ENCODE measurements at regions not wholly inside any gene's neighbourhood (a gene's known extent, or its start where the extent isn't known, plus 50 kb on each side); places are given as distances from the start of the nearest gene placed in this dataset.

GRCh38 chr11:25535467-25536272 lies 796.3 kb upstream of the ANO3 start:
- TF ChIP-seq, protein P1, sequence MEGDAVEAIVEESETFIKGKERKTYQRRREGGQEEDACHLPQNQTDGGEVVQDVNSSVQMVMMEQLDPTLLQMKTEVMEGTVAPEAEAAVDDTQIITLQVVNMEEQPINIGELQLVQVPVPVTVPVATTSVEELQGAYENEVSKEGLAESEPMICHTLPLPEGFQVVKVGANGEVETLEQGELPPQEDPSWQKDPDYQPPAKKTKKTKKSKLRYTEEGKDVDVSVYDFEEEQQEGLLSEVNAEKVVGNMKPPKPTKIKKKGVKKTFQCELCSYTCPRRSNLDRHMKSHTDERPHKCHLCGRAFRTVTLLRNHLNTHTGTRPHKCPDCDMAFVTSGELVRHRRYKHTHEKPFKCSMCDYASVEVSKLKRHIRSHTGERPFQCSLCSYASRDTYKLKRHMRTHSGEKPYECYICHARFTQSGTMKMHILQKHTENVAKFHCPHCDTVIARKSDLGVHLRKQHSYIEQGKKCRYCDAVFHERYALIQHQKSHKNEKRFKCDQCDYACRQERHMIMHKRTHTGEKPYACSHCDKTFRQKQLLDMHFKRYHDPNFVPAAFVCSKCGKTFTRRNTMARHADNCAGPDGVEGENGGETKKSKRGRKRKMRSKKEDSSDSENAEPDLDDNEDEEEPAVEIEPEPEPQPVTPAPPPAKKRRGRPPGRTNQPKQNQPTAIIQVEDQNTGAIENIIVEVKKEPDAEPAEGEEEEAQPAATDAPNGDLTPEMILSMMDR (conservative IDR thresholded peaks at IDR 0.05; ENCODE audit: low read depth, low read length), result no peak
- H2AFZ ChIP-seq (ENCODE audit: low read depth), result no peak overlapping the region
- H3K9ac ChIP-seq, result no peak overlapping the region
- no peak overlapping the region for H3K4me2 ChIP-seq
- H3K4me1 ChIP-seq (ENCODE audit: low read depth, poor library complexity, severe bottlenecking), result no peaks in the 10 kb centered on the region
- H3K79me2 ChIP-seq (ENCODE audit: insufficient read depth, low read depth), result no peaks in the 10 kb centered on the region
- H3K4me3 ChIP-seq (IDR thresholded peaks at IDR 0.05; ENCODE audit: insufficient read depth, low read depth, low read length), result no peak overlapping the region
- H3K36me3 ChIP-seq (ENCODE audit: insufficient read depth), result no peaks in the 10 kb centered on the region
- H3K27ac ChIP-seq, result no peak overlapping the region
- no peaks in the 10 kb centered on the region for H3K27me3 ChIP-seq (ENCODE audit: insufficient read depth, low read depth)
- no peaks in the 10 kb centered on the region for H4K20me1 ChIP-seq (ENCODE audit: insufficient read depth)

DNA sequence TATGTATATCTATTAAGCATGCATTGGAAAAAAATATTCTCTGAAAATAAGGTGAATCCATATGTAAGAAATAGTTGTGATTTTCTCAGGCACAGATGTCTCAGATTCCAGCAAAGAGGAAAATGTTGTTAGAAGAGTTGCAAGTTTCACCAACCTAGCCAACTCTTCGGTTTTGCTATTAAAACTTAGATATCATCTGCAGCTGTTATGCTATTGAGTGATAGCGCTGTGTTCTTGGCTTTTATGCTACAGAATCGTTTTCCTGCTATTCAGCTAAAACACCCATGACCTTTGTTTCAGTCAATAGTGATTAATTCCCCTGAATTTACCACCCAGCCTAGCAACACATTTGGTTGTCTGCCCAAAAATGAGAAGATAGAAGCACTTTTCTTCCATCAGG lies 795.6 kb upstream of the ANO3 start:
- TF ChIP-seq, protein P1 (conservative IDR thresholded peaks at IDR 0.05; ENCODE audit: low read depth, low read length), result no peak
- no peak overlapping the region for H2AFZ ChIP-seq (ENCODE audit: low read depth)
- H3K4me2 ChIP-seq, result no peak overlapping the region
- H3K27ac ChIP-seq, result no peak overlapping the region
- no peak overlapping the region for H3K4me3 ChIP-seq (IDR thresholded peaks at IDR 0.05; ENCODE audit: insufficient read depth, low read depth, low read length)
- H3K79me2 ChIP-seq (ENCODE audit: insufficient read depth, low read depth), result no peaks in the 10 kb centered on the region
- no peaks in the 10 kb centered on the region for H3K36me3 ChIP-seq (ENCODE audit: insufficient read depth)
- H3K27me3 ChIP-seq (ENCODE audit: insufficient read depth, low read depth), result no peaks in the 10 kb centered on the region
- H3K4me1 ChIP-seq (ENCODE audit: low read depth, poor library complexity, severe bottlenecking), result no peaks in the 10 kb centered on the region
- no peak overlapping the region for H3K9ac ChIP-seq
- no peaks in the 10 kb centered on the region for H4K20me1 ChIP-seq (ENCODE audit: insufficient read depth)

DNA sequence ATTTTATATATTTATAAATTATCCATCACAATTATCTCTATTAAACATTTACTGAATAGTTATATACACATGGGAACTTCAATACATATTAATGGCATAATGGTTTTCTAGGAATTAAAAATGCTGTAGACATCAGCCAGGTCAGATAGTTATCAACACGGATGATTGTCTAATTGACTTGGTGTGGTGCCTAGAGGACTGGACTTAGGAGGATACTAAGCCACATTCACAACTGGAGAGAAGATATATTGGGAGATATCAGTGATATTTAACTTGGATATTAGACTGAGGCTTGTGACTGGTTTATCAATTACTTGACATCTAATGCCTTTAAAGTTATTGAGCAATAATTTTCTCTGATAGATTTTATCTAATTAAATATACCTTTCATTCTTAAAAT lies 794.5 kb upstream of the ANO3 start:
- TF ChIP-seq, protein P1 (conservative IDR thresholded peaks at IDR 0.05; ENCODE audit: low read depth, low read length), result no peak
- no peak overlapping the region for H2AFZ ChIP-seq (ENCODE audit: low read depth)
- no peak overlapping the region for H3K4me3 ChIP-seq (IDR thresholded peaks at IDR 0.05; ENCODE audit: insufficient read depth, low read depth, low read length)
- H4K20me1 ChIP-seq (ENCODE audit: insufficient read depth), result no peaks in the 10 kb centered on the region
- H3K79me2 ChIP-seq (ENCODE audit: insufficient read depth, low read depth), result no peaks in the 10 kb centered on the region
- no peaks in the 10 kb centered on the region for H3K4me1 ChIP-seq (ENCODE audit: low read depth, poor library complexity, severe bottlenecking)
- H3K4me2 ChIP-seq, result no peak overlapping the region
- no peak overlapping the region for H3K9ac ChIP-seq
- H3K36me3 ChIP-seq (ENCODE audit: insufficient read depth), result no peaks in the 10 kb centered on the region
- no peak overlapping the region for H3K27ac ChIP-seq
- H3K27me3 ChIP-seq (ENCODE audit: insufficient read depth, low read depth), result no peaks in the 10 kb centered on the region

DNA sequence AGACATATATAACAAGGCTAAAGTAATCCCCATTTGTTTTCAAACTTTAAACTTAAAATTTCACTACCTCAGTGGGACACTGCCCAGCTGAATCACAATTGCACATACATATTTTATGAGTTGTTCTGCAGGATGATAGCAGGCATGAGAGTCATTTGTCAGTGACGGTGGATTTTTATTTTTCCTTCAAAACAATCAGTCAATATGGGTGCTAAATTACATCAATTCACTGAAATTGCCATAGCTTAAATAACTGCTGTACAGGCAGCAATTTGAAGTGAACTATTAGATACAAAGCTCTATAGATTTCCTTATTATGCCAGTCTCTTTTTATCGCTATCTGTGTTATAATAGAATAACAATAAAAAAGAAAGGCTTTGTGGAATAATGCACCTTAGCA lies 784.6 kb upstream of the ANO3 start:
- TF ChIP-seq, protein P1 (conservative IDR thresholded peaks at IDR 0.05; ENCODE audit: low read depth, low read length), result no peak
- H3K79me2 ChIP-seq (ENCODE audit: insufficient read depth, low read depth), result no peaks in the 10 kb centered on the region
- no peaks in the 10 kb centered on the region for H3K4me1 ChIP-seq (ENCODE audit: low read depth, poor library complexity, severe bottlenecking)
- H3K4me3 ChIP-seq (IDR thresholded peaks at IDR 0.05; ENCODE audit: insufficient read depth, low read depth, low read length), result no peak overlapping the region
- H4K20me1 ChIP-seq (ENCODE audit: insufficient read depth), result no peaks in the 10 kb centered on the region
- no peak overlapping the region for H3K27ac ChIP-seq
- H3K27me3 ChIP-seq (ENCODE audit: insufficient read depth, low read depth), result no peaks in the 10 kb centered on the region
- H3K9ac ChIP-seq, result no peak overlapping the region
- H2AFZ ChIP-seq (ENCODE audit: low read depth), result no peak overlapping the region
- H3K4me2 ChIP-seq, result no peak overlapping the region
- no peaks in the 10 kb centered on the region for H3K36me3 ChIP-seq (ENCODE audit: insufficient read depth)

Data from KMS-11 (cell line).